Breast epithelium (tissue), 3 donors: ENCODE measurements at regions not wholly inside any gene's neighbourhood (a gene's known extent, or its start where the extent isn't known, plus 50 kb on each side); places are given as distances from the start of the nearest gene placed in this dataset.

Experiments used
- POLR2A ChIP-seq: fragments of 450-650 bp; IDR thresholded peaks from one replicate; pipeline ENCODE4 v1.6.1; 2016; ENCODE audit warnings: antibody characterized with exemption, mild to moderate bottlenecking, moderate library complexity
- POLR2AphosphoS5 ChIP-seq, 3 donors: sonication (generic); formaldehyde crosslinking; IDR thresholded peaks; one replicate each; pipeline ENCODE4 v1.6.1; 2017; ENCODE audit warnings: antibody characterized with exemption in 3 of 3
- TF ChIP-seq, protein P1 (sequence below), 3 donors: fragments of 450-650 bp; IDR thresholded peaks; one replicate each; pipeline ENCODE4 v1.5.1; 2016 to 2017; ENCODE audit warnings: antibody characterized with exemption in 3 of 3, mild to moderate bottlenecking in 3 of 3, moderate library complexity in 3 of 3

DNA sequence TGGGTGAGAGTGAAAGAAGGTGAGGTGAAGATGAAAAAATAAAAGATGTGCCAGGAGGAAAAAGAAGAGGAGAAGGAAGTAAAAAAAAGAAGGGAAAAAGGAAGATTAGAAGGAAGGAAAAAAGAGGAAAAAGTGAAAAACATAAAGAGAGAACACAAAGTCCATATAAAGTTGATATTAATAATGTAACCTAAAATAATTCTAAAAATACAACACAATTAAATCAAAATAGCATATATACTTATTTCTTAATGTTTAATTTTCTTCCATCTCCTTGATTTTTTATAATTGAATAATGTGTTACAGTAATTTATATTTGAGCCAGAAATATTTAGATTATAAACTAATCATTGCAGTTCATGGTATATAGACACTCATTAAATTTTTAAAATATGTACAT lies 124.4 kb upstream of the NOVA1 start:
- TF ChIP-seq, protein P1, sequence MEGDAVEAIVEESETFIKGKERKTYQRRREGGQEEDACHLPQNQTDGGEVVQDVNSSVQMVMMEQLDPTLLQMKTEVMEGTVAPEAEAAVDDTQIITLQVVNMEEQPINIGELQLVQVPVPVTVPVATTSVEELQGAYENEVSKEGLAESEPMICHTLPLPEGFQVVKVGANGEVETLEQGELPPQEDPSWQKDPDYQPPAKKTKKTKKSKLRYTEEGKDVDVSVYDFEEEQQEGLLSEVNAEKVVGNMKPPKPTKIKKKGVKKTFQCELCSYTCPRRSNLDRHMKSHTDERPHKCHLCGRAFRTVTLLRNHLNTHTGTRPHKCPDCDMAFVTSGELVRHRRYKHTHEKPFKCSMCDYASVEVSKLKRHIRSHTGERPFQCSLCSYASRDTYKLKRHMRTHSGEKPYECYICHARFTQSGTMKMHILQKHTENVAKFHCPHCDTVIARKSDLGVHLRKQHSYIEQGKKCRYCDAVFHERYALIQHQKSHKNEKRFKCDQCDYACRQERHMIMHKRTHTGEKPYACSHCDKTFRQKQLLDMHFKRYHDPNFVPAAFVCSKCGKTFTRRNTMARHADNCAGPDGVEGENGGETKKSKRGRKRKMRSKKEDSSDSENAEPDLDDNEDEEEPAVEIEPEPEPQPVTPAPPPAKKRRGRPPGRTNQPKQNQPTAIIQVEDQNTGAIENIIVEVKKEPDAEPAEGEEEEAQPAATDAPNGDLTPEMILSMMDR (IDR thresholded peaks at IDR 0.05), result no peak
- TF ChIP-seq POLR2AphosphoS5 (IDR thresholded peaks at IDR 0.05) (no peak), POLR2A (no peak)
